NCI-H1417 treated with DMSO at 0.1 percent for 48 hours (cell line): ENCODE measurements at regions not wholly inside any gene's neighbourhood (a gene's known extent, or its start where the extent isn't known, plus 50 kb on each side); places are given as distances from the start of the nearest gene placed in this dataset.

ENCODE experiments used
- DNase-seq: peaks from one replicate; lab custom pipeline; 2025; lab: John Stamatoyannopoulos, UW

DNA sequence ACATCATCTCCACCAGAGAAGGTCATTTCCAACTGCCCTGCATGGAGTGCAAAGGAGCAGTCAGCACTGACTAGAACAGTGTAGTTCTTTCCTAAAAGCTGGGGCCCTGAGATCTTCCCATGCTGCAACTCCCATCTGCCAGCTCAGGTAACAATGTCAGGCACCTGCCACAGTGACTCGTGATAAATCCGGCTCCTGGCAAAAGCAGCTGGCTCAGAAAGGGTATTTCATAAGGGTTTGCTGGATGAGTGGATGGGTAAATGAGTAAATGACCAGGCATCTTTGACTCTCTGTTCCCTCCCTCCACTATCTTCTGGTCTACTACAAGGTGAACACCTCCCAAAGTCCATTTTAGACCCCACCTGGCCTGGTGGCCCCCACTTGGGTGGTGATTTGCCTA, 403.6 kb downstream of the NXPE2 start:
- no peak for DNase-seq

DNA sequence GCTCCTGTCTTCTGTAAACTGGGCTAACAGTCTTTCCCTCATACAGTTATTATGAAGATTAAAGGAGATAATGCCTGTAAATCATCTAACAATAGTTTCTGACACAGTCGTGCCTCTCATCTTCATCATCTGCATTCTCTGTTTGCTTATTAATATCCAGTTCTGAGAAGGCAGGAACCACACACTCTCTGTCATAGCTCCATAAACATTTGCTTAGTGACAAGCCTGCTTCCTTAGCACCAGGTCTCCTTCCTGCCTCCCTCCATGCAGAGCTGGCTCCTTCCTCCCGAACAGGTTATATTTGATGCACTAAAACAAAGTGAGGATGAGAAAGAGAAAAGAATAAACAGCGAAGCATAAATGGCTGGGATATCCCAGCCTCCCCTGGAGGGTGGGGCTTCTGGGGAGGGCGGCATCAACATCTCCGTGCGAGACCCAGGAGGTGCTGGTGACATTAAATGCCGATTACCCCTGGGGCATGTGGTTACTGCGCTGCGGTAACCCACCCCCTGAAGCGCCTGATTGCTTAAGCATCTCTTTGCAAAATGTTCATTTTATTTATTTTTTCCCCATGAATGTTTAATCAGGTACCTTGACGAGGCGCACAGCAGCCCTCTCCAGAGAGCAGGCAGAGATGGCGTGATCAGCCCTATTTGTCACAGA, 404.9 kb downstream of the NXPE2 start:
- peak; percentile 79 for DNase-seq

DNA sequence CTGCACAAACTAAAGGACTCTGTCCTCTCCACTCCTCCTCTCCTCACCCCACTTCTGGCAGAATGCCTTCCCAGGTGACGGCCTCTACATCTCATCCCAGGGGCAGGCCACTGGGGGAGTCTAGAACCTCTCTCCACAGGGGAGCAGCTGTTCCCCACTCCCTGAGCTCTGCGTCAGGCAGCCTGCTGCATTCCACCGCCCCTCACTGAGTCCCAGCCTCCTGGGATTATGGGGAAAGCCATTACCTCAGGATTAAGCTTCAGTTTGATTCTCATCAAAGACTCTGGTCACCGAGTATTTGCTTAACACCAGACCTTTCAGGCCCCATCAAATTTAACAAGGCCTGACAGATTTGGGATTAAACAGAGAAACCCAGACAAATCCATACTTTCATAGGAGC, 405.9 kb downstream of the NXPE2 start:
- DNase-seq: no peak

DNA sequence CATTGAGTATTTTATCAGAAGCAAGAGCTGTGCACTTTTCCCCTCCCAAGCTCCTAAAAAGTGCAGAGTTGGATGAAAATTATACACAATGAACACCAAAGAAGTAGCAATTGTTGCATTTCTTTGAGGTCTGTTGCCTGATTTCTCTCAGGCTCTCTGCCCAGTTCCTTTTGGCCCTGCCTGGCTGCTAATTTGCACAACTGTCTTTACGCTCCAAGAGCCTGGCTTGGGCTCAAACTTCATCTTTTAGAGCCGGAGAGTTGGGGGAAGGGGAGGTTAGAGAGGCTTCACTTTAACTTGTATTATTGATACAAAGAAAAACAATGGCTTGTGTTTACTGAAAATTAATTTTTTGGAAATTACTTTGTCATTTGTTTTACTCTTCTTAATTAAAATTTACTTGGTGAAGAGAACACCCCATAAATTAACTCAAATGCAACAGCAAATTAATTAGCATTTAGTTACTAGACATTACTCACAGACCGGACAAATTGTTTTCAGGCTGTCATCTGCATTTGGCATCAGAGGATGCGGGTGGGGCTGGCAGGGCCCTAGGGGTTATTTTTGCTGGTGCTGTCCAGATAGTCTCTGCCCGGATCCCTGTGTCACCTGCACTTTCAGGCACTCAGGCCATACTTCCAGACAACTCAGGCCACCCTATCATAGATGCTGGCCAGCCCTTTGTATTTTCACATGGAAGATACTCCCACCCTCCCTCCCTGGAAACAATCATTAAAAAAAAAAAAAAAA, 407.3 kb downstream of the NXPE2 start:
- DNase-seq: no peak

DNA sequence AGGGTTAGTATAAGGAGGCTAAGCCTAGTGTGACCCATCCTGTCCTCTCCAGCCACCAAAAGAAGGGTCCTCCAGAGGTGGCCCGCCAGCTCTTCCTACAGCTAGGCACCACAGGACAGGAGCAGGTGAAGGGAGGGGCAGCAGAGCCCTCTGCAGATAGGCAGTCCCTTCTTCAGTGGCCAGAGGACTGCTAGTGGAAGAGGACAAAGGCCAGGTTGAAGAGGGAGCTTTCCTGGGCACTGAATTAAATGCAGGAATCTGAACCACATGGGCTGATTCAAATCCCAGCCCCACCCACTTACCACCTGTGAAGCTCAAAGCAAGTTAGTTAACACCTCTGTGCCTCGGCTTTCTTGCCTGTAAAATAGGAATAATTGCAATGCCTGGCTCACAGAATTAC, 409.5 kb downstream of the NXPE2 start:
- DNase-seq: no peak

DNA sequence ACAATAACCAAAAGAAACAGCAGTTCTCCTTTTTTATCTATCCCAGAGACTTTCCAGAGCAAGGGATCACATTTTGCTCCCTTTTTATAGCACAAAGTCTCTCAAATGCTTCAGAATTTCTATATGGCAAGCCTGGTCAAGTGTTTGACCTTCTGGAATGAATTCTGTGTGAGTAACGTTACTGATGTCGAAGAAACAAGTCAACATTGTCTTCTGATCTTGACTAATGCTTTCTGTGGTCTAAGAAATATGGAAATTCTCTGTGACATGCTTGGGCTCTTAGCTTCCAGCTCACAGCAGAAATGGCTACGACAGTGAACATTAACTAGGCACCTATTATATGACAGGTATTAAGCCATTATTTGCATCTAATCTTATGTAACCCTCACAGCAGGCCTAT, 411.7 kb downstream of the CADM1 start:
- no peak for DNase-seq

DNA sequence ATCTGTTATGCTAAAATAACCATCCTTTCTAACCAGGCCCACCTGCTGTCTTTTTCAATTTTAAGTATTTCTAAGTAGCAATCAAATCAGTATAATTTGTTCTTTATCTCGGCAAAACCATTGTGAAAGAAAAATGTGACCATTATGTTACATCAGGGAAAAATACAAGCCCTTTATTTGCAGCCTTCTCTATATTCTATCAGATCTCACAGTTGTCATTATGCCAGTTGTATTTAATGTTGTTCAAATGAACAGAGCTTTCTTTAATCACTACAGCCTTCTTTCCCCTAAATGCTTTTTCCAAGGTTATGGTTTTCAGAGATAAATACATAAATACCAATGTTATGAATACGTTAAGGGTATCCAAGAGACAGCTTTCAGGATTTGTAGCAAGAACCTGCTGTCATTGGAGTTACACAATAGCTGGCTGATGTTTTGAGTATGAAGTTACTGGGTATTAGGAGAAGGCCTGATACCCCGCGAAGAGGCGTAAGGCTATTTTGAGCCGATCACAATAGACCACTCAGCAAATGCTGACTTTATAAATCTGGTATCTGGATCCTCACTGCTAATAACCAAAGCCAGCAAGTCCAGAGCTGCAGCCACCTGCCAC, 406.3 kb downstream of the CADM1 start:
- DNase-seq: no peak

DNA sequence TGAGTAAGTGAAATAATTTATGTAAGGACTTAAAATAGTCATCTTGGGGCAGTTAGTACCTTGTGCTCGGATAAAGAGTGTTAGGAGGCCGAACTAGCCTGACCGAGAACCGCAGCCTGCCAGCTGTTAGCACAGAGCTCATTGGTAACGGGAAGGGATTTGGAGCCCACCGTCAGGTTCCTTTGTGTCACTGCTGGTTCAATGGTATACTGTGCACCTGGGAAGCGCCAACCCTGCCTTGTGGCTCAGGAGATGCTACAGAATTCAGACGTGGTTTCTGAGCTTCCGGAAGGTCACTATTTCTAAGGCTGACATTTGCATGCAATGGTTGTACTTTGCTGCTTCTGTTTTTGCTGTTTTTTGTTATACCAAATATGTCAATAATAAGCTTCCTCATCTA, 403.5 kb downstream of the CADM1 start:
- DNase-seq: no peak

DNA sequence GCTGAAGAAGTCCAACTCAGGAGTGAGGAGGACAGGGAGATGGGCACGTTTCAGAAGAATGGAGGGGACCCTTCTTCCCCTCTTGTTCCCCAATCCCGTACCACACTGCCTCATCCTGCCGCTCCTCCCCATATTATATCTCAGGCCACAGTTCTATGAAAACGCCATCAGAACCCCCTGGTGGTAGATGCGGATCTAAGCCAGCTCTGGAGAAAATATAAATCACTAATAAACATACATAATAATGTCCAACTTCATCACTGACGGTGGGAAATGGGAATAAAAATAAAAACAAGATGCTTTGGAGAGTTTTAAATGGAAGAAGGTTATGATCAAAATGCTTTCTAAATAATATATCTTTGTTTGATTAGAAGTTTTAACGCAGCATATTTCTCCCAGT, 400.3 kb downstream of the CADM1 start:
- no peak for DNase-seq

DNA sequence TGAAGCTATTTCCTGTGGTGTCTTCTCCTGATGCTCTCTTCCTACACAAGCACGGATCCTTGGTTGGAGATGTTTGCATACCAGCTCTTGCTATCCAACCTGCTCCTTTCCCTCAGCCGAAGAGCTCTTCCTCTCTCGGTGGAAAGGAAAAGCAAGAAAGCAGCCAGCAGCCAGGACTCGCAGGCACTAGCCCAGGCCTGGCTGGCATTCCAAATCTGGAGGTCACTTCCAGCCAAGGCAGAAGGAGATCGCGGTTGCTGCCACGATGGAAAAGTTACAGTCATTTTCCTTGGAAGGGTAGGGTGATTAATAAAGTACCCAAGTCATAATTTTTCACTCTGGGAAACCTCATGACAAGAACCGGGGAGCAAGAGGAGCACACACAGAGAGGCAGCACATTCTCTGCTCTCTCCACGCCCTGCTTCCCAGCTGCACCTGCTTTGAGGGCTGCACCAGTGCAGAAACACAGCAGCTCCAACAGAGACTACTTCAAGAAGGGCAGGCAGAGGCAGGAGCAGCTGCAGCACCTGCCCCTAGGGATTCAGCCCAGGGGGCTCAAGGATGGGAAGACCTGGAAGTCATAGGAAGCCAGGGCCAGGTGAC, 399.3 kb downstream of the CADM1 start:
- DNase-seq: no peak

DNA sequence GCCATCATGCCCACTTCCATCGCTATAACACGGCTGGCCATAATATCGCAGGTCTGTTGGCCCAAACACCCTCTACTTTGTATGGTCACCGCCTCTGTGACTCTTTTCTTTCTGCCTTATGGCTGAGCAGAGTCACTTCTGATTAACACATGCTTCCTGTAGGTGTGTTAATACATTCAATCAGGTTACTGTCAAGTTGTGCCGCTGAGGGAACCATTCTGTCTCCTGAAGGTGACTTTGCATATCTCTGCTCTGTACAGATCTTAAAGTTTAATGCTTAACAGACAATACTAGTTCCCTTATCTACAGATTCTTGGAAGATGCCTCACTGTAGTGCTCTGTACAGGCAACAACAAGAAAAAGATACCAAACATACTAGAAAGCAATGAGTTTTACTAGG, 393.1 kb downstream of the CADM1 start:
- DNase-seq: no peak

DNA sequence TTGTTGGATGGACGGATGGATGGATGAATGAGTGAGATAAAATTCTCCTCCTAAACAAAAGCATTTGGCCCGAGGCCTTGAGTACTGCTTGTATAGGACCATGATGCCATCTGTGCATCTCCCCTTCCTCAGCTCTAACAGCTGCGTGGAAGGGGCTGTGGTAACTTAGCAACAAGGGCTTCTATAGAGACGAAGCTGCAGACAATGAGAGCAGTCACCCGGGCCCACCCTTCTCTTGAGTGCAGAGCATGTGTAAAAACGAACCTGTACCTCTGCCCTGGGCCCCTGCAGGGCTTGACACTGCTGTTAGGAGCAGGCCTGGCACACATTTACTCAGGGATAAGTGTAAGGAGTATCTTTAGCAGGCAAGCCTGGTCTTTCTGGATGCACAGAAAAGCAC, 391.5 kb downstream of the CADM1 start:
- peak; percentile 52 for DNase-seq

DNA sequence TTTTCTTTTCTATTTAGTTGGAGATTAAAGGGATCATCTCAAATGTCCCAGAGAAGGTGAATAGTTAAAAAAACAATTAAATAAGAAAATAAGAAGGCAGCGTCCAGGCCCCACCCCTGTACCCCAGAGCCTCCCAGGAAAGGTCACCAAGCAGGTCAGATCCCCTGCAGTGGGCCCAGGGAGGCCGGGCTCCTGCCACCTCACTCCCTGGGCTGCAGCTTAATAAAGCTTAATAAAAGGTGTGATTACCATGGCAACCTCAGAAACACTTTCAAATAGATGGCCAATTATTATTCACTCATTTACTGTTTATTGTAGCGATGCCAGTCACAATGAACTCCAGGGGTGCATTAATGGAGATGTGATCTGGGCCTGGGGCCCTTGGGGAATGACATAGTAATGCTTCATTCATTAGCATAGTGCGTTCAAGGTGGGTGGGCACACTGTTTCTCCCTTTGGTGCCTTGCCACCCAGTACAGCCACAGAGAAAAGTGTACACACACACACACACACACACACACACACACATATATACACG, 386.2 kb downstream of the CADM1 start:
- DNase-seq: no peak

DNA sequence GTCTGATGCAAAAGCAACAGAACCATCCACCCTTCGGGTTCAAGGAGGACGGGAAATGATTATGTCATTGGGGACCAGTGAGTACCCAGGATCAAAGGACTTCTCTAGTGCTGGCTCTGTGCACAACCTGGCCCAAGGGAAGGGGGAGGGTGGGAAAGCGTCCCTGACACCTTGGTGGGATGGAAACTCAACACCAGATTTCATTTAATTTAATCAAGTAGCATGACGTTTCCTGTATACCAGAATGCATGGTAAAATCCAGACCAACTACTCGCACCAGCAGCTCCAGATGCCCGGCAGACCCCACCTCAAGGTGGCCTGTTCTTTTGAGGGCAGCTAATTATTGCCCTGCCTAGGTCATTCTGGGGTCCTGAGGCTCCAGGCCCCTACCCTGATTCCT, 385.1 kb downstream of the CADM1 start:
- no peak for DNase-seq
